Left lung (tissue), 4 donors: ENCODE measurements at regions not wholly inside any gene's neighbourhood (a gene's known extent, or its start where the extent isn't known, plus 50 kb on each side); places are given as distances from the start of the nearest gene placed in this dataset.

Experiments used
- ATAC-seq: fragments of 200-7000 bp; cut with Tn5 transposase; one replicate; pipeline ENCODE4 v1.9.1; 2020; ENCODE audit warnings: moderate library complexity
- DNase-seq, 4 donors: peaks; one replicate each; pipeline ENCODE4 v3.0.0-alpha.2; 2013 to 2020
- H3K27ac ChIP-seq, 2 donors: fragments of 200-600 bp; sonication (generic) in 1 of 2; one replicate each; pipeline versions ENCODE4 v1.5.0 to v1.8.0; 2020 to 2021
- H3K27me3 ChIP-seq, 2 donors: fragments of 200-600 bp; sonication (generic) in 1 of 2; one replicate each; pipeline versions ENCODE4 v1.5.0 to v1.8.0; 2020 to 2021
- H3K36me3 ChIP-seq, 2 donors: fragments of 200-600 bp; sonication (generic) in 1 of 2; one replicate each; pipeline versions ENCODE4 v1.5.0 to v1.8.0; 2020 to 2021
- H3K4me1 ChIP-seq, 2 donors: fragments of 200-600 bp; one replicate each; pipeline ENCODE4 v1.8.0; 2021
- H3K4me3 ChIP-seq, 2 donors: fragments of 200-600 bp; sonication (generic) in 1 of 2; one replicate each; pipeline versions ENCODE4 v1.5.0 to v1.8.0; 2020 to 2021; ENCODE audit warnings: mild to moderate bottlenecking in 1 of 2
- H3K9me3 ChIP-seq, 2 donors: fragments of 200-600 bp; sonication (generic) in 1 of 2; one replicate each; pipeline versions ENCODE4 v1.5.0 to v1.8.0; 2020 to 2021
- intact Hi-C, 2 donors: fragments of 100-400 bp; cut with DNase I; formaldehyde crosslinking; loops; one replicate each; pipeline versions ENCODE4 v1.11.2 to v1.14.2; 2022
- TF ChIP-seq, protein P1 (sequence below), 2 donors: fragments of 200-600 bp; sonication (generic) in 1 of 2; IDR thresholded peaks; one replicate each; pipeline versions ENCODE4 v1.5.0 to v1.8.0; 2021; ENCODE audit warnings: antibody characterized with exemption in 2 of 2
- donor health status: DM: no; HTN: yes; CAD: no.
- donor health status: DM: no; HTN: no; CAD: no.

GRCh38 chr17:79504181-79504605, 106.7 kb downstream of the RBFOX3 start:
- TF ChIP-seq, protein P1, sequence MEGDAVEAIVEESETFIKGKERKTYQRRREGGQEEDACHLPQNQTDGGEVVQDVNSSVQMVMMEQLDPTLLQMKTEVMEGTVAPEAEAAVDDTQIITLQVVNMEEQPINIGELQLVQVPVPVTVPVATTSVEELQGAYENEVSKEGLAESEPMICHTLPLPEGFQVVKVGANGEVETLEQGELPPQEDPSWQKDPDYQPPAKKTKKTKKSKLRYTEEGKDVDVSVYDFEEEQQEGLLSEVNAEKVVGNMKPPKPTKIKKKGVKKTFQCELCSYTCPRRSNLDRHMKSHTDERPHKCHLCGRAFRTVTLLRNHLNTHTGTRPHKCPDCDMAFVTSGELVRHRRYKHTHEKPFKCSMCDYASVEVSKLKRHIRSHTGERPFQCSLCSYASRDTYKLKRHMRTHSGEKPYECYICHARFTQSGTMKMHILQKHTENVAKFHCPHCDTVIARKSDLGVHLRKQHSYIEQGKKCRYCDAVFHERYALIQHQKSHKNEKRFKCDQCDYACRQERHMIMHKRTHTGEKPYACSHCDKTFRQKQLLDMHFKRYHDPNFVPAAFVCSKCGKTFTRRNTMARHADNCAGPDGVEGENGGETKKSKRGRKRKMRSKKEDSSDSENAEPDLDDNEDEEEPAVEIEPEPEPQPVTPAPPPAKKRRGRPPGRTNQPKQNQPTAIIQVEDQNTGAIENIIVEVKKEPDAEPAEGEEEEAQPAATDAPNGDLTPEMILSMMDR (IDR thresholded peaks at IDR 0.05) = no peak
- intact Hi-C loops = no loop called here
- H3K27ac ChIP-seq = no peak overlapping the region

GRCh38 chr17:79503126-79503839, 107.6 kb downstream of the RBFOX3 start:
- H3K27ac ChIP-seq = no peak overlapping the region
- H3K4me1 ChIP-seq = no peaks in the 10 kb centered on the region
- peaks cover 0 to 70% of the 10 kb centered on the region in 2 donors for H3K27me3 ChIP-seq
- no peaks in the 10 kb centered on the region for H3K9me3 ChIP-seq
- intact Hi-C loops = no loop called here
- TF ChIP-seq, protein P1 (IDR thresholded peaks at IDR 0.05) = no peak
- H3K4me3 ChIP-seq = no peak overlapping the region
- DNase-seq = no peak
- ATAC-seq = no peak
- H3K36me3 ChIP-seq = no peaks in the 10 kb centered on the region

More at GRCh38 chr17:79504181-79504605, 106.7 kb downstream of the RBFOX3 start:
- ATAC-seq (no peak), DNase-seq (no peak)
- Histone ChIP-seq H3K36me3 (no peaks in the 10 kb centered on the region), H3K4me3 (no peak overlapping the region), H3K9me3 (no peaks in the 10 kb centered on the region), H3K27me3 (peaks cover 0 to 80% of the 10 kb centered on the region in 2 donors), H3K4me1 (no peaks in the 10 kb centered on the region)

DNA sequence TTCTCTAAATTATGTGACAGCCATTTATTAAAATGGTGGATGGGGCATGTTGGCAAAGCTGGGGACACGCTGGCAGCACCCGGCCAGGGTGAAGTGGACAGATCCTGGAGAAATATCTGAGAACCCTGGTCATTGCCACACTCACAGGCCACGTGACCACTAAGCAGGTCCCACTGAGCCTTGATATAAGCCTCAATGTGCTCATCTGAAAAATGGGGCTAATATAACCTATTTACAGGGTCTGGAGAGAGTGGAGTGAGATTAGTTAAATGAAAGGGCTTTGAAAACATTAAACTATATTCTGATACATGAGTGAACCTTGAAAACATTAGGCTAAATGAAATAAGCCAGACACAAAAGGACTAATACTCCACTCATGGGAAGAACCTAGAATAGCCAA, 108.9 kb downstream of the RBFOX3 start:
- no peaks in the 10 kb centered on the region for H3K36me3 ChIP-seq
- H3K27me3 ChIP-seq = peaks cover 0 to 59% of the 10 kb centered on the region in 2 donors
- ATAC-seq (no peak), DNase-seq (no peak)
- H3K4me3 ChIP-seq = no peak overlapping the region
- H3K27ac ChIP-seq = no peak overlapping the region
- H3K4me1 ChIP-seq = no peaks in the 10 kb centered on the region
- intact Hi-C loops = no loop called here
- TF ChIP-seq, protein P1 (IDR thresholded peaks at IDR 0.05) = no peak
- no peaks in the 10 kb centered on the region for H3K9me3 ChIP-seq

DNA sequence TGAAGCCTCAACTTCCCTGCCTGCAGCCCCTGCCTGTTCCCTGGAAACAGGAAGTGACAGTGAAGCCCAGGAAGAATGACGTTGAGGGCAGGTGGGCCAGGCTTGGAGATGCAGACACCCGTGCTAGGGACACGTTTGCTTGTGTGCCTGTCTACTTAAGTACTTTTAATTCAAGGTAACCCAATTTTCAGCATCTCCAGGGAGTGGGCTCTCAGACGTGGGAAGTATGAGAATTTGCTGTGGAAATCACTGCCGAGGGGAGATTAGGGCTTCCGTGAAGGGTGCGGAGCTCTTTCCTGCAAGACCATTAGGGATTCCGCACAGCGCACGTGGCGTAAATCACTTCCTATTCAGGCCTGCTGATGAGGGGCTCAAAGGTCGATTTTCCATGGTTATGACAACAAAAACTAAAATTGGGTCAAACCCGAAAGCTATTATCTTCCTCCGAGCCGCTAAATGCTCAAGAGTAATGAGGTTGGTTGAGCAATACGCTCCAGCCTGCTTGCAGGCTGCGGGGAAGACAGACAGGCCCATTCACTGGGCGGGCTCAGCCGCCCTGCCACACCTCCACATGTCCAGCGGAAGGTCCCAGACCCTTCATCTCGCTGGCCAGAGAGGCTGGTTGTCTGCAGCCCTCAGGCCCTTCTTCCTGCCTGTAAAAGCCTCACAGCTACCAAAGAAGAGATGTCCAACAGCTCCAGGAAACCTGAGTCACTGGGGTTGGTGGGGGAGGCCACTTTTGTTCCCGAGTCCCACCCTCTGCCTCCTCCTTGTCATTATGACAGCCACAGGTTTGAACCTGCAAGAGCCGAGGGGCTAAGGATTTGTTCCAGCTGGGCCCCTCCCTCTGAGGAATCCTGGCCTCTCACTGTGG, 109.9 kb downstream of the RBFOX3 start:
- Histone ChIP-seq H3K27me3 (peaks cover 0 to 51% of the 10 kb centered on the region in 2 donors), H3K4me3 (no peak overlapping the region), H3K27ac (no peak overlapping the region), H3K36me3 (no peaks in the 10 kb centered on the region), H3K9me3 (no peaks in the 10 kb centered on the region), H3K4me1 (no peaks in the 10 kb centered on the region)
- ATAC-seq (peak; percentile 57), DNase-seq (peak in 2 of 4 donors; percentile 33 to 67)
- intact Hi-C loops = no loop called here
- TF ChIP-seq, protein P1 (IDR thresholded peaks at IDR 0.05) = no peak

GRCh38 chr17:79498854-79499253, 112.0 kb downstream of the RBFOX3 start:
- Histone ChIP-seq H3K27ac (no peak overlapping the region), H3K4me1 (no peaks in the 10 kb centered on the region), H3K4me3 (no peak overlapping the region), H3K9me3 (no peaks in the 10 kb centered on the region), H3K36me3 (no peaks in the 10 kb centered on the region), H3K27me3 (peaks cover 0 to 39% of the 10 kb centered on the region in 2 donors)
- ATAC-seq (no peak), DNase-seq (no peak)
- intact Hi-C loops = no loop called here
- TF ChIP-seq, protein P1 (IDR thresholded peaks at IDR 0.05) = no peak
